ENCODE measurements at regions not wholly inside any gene's neighbourhood (a gene's known extent, or its start where the extent isn't known, plus 50 kb on each side); places are given as distances from the start of the nearest gene placed in this dataset.

DNA sequence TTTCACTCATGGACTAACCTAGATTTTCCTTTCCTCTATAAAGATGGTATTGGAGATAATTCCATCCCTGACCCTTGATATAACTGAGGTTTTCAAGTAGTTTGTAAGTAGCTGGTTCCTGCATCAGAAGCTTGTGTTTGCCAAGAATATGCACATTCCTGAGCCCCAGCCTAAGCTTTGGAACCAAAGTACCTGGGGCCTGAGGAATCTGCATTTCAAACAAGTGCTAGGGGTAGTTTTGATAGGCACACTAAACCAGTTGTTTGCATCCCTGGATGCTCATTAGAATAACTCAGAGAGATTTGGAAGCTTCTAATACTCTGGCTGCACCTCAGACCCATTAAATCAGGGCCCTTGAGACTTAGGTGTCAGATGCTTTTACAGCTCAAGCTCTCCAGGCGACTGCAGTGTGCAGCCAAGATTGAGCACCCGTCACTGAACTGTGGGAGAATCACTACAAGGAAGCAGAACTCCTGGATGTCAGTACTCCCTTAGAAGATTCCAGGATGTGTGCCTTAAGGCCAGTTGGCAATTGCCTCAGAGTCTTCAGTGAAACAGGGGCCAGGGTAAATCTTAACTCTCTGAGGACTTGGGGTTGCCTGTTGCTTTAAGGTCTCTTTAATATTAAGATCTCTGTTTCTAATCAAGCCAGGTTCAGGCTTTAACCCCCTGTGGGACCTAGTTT, 565.0 kb downstream of the REEP3 start:
- TF ChIP-seq, protein P1, sequence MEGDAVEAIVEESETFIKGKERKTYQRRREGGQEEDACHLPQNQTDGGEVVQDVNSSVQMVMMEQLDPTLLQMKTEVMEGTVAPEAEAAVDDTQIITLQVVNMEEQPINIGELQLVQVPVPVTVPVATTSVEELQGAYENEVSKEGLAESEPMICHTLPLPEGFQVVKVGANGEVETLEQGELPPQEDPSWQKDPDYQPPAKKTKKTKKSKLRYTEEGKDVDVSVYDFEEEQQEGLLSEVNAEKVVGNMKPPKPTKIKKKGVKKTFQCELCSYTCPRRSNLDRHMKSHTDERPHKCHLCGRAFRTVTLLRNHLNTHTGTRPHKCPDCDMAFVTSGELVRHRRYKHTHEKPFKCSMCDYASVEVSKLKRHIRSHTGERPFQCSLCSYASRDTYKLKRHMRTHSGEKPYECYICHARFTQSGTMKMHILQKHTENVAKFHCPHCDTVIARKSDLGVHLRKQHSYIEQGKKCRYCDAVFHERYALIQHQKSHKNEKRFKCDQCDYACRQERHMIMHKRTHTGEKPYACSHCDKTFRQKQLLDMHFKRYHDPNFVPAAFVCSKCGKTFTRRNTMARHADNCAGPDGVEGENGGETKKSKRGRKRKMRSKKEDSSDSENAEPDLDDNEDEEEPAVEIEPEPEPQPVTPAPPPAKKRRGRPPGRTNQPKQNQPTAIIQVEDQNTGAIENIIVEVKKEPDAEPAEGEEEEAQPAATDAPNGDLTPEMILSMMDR (IDR thresholded peaks at IDR 0.05), result no peak
- TF ChIP-seq POLR2A (IDR thresholded peaks at IDR 0.05), result no peak
